ENCODE measurements at regions not wholly inside any gene's neighbourhood (a gene's known extent, or its start where the extent isn't known, plus 50 kb on each side); places are given as distances from the start of the nearest gene placed in this dataset.
"Not testable (repeated sequence)": the region's sequence is repeated elsewhere in the genome, so short reads cannot be mapped to it uniquely, and the experiment has no call there.

GRCh38 chr16:87124405-87124804, 192.8 kb downstream of the C16orf95 start:
- DNase-seq = not testable (repeated sequence)

DNA sequence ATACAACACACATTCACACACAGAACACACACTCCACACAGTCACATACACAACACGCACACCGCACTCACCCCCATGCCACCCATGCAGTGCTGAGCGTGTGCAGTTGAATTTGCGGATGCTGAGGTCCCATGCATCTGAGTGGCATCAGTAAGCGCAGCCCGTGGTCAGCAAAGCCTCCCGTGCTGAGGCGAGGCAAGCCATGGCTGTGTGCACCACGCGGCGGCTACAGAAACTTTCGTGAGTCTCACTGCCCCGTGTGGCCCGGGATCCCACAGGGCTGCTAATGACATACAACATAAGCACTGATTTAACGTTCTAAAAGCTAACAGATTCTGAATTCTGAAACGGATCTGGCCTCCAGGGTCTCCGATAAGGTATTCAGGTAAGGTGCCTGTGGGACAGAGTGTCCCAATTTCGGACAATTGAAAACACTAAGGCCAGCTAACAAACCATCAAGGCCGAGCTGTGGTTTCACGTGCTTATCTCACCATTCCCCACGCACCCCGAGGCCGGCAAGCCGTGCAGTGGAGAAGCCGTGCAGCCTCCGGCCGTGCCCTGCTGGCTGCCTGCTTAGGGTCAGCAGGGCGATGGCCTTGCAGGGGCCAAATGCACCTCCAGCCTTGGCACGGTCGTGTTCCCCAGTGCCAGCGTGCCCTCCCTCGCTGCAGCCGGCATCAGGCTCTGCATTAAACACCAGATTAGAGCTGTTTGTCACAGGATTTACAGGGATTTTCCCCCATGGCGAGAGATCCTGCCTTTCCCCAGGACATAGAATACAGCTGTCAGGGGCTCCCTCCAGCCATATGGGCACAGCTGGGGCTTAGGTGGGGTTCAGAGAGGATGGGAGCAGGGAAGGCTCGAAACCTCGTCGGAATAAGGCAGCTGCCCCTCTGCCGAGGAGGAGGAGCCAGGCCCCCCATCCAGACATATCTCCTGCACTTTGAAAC, 191.7 kb downstream of the C16orf95 start:
- DNase-seq = no peak

DNA sequence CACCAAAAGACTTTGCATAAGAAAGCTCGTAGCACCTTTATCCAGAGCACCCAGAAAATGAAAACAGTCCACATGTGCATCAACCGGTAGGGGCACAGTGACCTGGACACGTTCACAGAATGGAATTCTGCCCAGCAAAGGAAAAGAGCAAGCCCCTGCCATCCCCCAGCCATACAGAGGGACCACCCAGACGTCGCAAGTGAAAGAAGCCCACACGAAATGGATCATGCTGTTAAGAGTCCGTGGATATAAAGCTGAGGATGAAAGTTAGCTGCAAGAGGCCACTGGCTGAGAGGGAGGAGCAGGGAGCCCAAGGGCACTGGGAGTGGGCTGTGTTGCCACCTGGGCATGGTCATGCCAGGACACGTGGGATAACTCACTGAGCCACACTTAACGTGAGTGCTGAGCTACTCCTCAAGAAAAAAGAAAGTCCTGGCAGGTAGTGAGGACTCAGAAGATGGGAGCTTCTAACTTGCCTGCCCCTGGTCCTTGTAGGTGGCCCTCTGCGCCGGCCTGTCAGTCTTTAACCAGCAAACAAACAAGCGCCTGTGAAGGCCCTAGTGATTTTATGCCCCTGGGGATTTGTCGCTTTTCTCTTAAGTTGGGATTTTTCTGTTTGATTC, 190.7 kb downstream of the C16orf95 start:
- no peak for DNase-seq

DNA sequence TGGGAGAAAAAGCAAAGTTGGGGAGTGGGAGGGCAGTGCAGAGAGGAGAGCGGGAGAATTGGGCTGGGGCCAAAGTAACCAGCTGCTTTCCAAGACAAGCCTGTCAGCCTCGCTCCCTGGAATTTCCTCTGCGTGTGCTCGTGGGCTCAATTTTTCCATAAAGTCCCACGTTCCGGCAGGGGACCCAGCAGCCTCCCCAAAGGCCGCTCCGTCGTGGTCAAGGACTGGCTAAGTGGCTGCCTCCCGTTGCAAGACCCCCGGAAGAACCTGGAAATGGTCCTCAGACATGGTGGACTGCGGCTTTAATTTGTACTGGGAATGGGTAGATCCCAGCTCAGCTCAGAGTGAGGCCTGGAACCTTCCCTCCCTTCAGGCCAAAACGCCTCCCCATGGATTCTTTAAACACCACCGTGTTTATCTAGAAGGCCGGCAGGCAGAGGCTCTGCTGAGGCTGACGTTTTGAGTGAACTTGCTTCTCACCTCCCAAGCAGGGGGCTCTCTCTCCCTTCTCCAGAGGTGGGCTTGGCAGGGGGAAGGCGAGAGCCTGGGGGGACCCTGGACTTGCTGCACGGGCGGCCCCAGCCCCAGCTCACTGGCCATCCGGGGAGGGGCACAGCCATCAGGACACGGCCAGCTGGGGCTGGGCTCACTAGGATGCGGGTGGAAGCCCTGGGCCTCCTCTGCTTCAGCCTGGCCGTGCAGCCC, 190.0 kb downstream of the C16orf95 start:
- no peak for DNase-seq

DNA sequence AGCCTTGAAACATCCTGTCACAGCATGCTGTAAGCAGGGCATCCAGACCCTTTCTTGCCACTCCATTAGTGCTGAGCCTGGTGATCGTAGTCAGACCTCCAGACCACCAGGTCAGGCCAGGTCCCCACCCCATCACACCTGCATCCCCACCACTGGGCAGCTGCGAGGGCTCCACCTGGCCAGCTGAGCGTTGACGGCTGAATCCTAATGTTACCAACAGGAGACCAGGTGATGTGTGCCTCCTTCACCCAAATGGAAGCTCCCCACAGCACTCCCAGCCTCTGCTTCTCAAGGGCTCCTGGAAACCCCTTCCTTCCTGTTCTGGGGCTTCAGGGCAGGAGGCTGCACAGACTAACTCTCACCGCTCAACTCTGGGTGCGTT, 189.4 kb downstream of the C16orf95 start:
- no peak for DNase-seq

DNA sequence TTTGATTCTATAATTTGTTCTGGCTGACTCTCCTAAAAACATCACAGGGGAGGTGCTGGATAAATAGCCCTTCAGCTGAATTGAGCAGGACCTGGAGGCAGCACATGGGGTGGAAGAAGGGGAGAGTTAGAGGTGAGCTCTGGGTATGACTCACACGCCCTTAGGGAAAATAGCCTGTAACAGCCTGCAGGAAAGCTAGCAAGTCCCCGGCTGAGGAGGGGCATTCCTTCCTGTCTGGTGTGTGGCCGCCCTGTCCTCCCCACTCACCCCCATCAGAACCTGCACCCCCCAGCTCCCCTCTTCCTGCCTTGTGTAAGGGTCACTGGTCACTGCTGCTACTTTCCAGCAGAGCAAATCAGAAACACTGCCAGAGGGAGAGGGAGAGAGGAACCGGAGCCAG, 187.4 kb downstream of the C16orf95 start:
- DNase-seq = no peak

DNA sequence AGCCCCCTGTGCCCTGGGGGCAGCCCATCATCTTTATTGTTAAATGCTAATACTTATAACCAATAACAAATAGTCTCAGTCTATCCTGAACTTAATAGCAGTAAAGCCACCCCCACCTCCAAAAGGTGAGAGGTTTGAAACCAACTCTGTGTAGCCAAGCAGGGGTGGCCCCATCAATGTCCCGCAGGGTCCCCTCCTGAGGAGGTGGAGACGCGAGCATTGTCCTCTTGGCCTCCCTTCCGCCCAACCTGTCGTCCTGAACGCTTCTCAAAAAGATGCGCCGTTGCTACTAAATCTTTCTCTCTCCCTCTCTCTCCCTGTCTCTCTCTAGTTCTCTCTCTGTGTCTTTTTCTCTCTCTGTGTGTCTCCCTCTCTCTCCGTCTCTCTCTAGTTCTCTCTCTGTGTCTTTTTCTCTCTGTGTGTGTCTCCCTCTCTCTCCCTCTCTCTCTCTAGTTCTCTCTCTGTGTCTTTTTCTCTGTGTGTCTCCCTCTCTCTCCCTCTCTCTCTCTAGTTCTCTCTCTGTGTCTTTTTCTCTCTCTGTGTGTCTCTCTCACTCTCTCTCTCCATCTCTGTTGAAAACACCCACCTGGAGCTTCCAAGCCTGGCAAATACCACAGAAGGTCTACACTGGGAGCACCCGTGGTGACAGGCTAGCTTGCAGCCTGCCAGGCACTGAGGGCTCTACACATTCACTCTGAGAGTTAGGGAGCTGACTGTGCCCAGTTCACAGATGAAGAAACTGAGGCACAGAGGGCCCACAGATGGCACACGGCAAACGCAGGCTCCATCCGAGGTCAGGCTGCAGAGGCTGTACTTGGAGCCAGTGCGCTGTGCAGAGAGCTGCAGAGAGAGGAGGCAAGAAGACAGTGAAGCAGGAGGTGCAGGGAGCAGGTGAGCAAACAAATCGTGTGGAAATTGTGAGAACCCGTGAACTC, 185.9 kb downstream of the C16orf95 start:
- no peak for DNase-seq

DNA sequence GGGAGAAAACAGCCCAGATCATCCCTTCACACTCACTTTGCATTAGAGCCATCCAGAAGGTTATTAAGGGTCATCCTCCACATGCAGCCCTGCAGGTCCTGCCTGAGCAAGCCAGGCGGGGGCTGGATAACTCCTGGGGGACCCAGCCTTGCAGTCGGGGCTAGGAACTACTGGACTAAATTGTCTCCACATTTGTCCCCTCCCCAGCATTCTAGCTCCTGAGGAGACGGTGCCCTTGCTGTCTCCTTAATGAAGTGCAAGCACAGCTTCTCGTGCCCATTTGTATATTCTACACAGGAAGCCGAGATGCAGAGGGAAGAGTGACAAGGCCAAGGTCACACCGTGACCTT, 185.2 kb downstream of the C16orf95 start:
- no peak for DNase-seq

GRCh38 chr16:87132361-87133014, 184.7 kb downstream of the C16orf95 start:
- no peak for DNase-seq

DNA sequence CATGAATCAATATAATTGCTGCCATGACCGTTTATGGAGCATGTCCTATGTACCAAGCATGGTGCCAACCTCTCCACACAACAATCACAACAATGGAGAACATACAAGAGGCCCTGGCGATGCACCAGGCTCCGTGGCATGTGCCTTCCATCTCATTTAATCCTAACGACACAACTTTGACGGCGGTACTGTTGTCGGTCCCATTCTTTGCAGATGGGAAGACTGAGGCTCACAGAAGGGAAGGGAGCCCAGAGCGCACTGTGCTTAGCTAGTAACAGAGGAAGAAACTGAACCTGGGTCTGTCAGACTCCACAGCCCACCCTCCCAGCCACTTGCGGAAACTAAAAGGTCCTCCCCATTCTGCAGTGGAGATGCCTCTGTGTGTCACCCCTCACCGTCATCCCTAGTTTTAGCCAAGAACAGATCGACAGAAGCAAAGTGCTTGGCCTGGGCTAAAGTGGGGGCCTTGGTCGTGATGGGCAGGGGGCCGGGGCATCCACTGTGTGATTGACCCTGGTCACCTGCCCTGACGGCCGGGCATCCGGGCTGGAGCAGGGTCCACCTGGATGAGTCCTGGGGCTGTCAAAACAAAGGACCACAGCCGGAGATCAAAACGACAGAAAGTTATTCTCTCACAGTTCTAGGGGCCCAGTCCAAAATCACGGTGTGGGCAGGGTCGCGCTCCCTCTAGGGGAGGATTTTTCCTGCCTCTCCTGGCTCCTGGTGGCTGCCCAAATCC, 183.9 kb downstream of the C16orf95 start:
- no peak for DNase-seq

- no peak for DNase-seq
These were observed 183.1 kb downstream of the C16orf95 start for GRCh38 chr16:87133966-87134627.

DNA sequence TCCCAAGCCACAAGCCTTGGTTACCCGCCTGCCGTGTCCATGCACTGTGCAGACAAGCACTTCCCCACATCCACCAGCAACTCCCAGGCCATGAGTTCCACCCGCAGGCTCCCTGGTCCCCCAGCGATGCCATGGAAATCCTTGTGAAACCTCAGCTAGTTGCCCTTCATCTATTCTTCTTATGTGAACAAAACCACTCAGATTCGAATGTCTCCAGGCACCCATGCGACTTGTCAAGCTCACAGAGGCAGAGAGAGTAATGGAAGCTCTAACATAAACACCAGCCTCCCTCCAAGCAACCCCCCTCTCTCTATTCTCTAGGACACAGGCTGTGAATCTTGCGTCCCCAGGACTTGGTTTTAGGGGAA, 182.6 kb downstream of the C16orf95 start:
- DNase-seq = no peak

GRCh38 chr16:87135246-87136030, 181.8 kb downstream of the C16orf95 start:
- no peak for DNase-seq

GRCh38 chr16:87138316-87138715, 178.9 kb downstream of the C16orf95 start:
- no peak for DNase-seq

DNA sequence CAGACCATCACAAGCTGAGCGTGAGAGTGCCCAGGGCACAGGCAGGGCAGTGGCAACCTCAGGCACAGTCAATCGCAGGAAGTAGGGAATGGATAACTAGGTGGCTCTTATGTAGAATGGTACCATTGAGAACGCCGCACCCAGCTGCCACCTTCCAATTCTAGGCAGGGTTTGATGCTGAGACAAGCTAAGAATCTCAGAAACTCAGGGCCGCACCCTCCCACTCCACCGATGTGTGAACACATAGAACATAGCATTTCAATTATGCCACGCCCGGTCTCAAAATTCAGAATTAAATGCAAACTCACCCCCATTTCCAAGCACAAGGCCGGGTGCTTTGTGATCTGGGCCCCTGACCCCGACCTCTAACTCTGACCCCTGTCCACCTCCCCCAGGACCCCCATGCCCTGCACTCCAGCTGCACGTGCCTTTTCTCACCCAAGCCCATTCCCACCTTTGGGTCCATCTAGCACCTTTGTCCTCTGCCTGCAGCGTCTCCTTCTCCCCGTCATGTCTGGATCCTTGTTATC, 178.4 kb downstream of the C16orf95 start:
- DNase-seq = no peak

DNA sequence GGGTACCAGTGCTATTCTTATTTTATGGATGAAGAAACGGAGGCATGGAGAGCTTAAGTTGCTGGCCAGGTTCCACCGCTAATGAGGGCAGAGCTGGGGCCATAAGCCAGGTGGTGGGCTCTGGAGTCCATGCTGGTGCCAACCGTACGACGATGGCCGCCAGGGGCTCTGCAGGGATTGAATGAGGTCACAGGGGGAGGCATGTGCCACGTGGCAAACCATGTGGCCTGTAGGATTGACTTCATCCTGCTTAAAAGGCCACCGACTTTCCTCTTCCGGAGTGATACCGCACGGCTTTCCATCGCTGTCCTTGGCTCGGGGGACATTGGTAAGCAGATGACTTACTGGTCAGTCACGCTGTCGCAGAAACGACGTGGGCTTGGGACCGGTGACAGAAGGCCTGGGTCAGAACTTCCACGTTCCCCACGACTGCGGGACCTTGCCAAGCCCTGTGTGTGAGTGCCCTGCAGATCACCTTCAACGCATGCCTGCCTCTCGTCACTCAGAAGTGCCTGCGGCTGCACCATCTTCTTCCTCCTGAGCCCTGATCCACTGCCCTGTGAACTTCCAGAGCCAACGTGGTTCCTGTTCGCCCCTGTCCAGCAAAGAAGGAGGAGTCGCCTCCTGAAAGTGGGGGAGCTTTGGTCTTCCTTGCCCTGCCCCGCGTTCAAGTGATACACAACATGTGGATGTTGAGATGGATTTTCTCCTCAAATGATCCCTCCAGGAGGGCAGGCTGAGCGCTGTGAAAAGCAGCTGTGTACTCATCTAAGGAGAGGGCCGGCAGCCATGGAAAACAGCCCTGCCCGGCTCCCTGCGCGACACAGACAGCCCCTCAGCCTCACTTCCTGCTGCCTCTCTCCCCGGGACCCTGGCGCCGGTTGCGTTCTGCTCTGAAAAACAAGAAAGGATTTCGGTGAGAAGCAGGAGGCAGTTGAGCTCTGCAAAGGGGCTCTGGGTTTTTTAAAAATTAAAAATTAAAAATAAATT, 176.7 kb downstream of the C16orf95 start:
- DNase-seq = no peak

GRCh38 chr16:87141402-87141801, 175.8 kb downstream of the C16orf95 start:
- no peak for DNase-seq

- no peak for DNase-seq
These were observed 173.5 kb downstream of the C16orf95 start for GRCh38 chr16:87143661-87144121.
